Embryonic facial prominence (tissue), 1 donor: ENCODE measurements at regions not wholly inside any gene's neighbourhood (a gene's known extent, or its start where the extent isn't known, plus 50 kb on each side); places are given as distances from the start of the nearest gene placed in this dataset.
A peak's percentile ranks its signal among the peaks of the same experiment; 100 is the strongest.
"Not testable (repeated sequence)": the region's sequence is repeated elsewhere in the genome, so short reads cannot be mapped to it uniquely, and the experiment has no call there.

Experiments
- DNase-seq: peaks from one replicate; pipeline ENCODE4 v3.0.0-alpha.2; 2016; ENCODE audit errors: extremely low spot score

DNA sequence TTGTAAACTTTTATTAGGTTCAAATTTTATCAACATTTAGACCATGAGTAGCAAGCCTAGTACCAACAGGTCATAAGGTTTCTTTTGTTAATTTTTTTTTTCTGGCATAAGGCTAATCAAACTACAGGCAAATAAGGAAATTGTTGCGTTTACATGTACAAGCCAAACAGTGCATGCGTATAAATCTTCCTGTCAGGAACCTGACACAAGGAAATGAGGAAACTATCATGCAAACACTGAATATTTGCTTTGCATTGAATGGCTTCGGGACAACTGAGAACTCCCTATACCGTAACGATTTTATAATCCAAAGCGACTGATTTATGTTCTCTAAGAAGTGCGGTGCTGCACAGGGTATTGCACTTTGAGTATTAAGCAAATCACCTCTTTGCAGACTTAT lies 133.0 kb upstream of the TRPC4 start:
- no peak for DNase-seq

DNA sequence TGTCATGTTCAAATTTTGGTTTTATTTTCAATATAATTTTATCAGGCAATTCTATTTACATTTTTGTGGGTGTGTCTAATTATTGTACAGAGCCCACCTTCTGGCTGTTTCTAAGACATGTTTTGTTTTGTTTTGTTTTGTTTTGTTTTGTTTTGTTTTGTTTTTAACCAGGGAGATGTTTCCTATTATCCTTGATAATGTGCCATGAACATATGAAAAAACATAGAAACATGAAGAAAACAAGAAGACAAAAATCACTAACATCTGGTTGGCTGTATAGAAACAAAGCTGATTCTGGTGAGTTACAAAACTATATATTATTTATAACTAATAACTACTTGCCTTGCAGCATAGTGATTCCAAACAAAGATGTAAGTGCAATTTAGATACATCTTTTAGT lies 128.1 kb upstream of the TRPC4 start:
- DNase-seq, result peak; percentile 10

DNA sequence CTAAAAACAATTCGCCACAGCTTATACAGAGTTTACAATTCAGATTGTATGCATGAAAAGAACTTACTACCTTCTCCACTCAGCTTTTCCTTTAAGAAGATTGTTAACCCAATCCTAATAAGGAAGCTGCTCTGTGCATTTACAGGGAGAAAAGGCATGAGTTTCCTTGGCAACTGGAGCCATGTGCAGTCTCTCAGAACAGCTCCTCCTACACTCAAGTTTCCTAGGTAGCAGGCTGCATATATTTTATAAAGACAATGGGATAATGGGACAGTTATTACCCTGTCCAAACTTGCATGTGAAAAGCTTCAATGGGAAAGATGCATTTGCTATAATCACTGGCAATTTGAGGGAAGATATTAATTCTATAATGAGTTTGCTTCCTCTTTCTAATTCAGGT lies 125.5 kb upstream of the TRPC4 start:
- DNase-seq, result peak; percentile 62

DNA sequence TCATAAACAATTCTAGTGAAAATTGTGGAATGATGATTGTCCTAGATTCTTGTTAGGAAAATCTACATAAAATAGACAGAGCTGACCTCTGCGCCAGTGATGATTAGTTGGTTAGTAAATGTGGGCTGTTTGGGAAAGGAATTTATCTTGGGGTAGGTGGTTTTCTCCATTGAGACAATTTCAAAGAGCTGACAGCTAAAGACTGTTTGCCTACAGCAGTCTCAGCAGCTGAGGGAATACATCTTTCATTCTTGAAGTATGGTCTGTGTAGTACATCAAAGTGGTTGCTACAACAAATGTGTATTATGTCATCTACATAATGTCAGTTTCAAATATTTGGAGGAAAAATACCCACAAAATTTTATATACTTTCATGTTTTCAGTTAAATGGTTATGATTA lies 117.2 kb upstream of the TRPC4 start:
- DNase-seq, result no peak

DNA sequence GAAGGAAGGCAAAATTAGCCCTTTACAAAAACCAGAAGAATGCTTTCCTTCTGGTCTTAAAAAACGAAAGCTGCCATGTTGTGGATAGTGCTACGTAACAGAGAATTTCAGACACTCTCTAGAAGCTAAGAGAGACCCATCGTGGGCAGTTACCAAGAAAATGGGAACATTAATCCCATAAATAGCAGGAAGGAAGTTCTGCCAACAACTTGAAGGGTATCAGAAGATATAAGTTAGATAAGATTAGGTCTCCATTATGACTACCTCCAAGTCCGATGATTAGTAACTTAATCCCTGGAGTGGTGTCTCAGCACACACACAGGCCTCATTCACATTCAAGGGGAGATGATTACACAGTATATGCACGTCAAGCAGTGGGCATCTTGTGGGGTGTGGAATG lies 115.7 kb upstream of the TRPC4 start:
- no peak for DNase-seq

GRCh38 chr13:37984357-37984756 lies 114.8 kb upstream of the TRPC4 start:
- DNase-seq, result no peak

DNA sequence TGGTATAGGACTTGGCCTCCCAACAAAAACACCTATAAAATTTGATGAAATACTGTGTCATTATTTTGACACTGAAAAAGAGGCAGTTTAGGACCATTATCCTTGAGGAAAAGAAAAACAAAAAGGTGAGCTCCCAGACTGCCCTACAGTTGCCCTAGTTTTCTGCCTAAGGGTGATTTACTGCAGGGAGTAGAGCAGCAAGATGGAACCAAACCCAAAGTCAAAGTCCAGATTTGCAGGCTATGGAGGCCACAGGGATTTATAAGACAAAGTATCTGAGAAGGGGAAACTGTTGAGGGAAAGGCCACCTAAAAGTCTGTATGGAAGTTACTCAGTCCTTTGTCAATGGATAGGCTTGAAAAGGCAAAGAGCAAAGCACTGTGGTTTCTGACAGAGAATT lies 112.4 kb upstream of the TRPC4 start:
- no peak for DNase-seq

DNA sequence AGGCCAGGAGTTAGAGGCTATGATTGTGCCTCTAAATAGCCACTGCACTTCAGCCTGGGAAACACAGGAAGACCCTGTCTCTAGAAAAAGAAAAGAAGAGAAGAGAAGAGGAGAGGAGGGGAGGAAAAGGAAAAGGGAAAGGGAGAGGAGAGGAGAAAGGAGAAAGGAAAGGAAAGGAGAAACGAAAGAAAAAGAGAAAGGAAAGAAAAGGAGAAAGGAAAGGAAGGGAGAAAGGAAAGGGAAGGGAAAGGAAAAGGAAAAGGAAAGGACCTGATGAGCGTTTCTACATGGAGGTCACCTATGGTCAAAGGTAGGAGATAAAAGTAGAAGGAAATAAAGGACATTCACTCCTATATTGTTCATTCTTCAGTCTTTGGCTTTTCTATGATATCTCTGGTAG lies 109.1 kb upstream of the TRPC4 start:
- DNase-seq, result no peak

DNA sequence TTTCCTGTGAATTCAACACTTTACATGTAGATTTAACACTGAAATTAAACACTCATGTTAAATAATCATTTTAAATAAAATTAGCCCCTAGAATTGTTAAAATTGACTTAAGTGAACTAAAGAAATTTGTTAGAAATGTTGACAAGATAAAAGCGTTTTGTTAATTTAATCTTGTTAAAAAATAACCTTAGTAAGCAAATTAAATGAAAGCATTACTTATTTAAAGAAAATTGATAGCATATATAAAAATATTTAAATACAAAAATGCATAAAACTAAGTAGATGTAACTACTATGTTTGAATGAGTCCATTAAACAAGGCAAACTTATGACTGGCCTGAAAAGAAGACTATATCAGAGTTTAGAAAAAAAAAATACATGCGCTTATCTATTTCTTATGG lies 99.0 kb upstream of the TRPC4 start:
- DNase-seq, result no peak

DNA sequence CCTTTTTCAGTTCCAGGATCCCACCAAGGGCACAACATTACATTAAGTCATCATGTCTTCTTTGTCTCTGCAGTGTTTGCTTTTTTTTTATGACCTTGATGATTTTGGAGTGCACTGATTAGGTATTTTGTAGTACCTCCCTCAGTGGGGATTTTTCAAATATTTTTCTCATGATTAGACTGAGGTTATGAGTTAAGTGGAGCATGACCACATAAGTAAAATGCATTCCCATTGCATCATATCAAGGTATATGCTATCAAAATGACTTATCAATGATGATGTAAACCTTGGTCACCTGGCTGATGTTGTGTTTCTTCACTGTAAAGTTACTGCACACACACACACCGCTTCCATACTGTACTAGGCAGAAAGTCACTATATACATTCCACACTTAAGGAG lies 96.7 kb upstream of the TRPC4 start:
- DNase-seq, result no peak

- DNase-seq, result no peak
These were observed 90.9 kb upstream of the TRPC4 start for GRCh38 chr13:37960427-37960826.

GRCh38 chr13:37959284-37959683 lies 89.7 kb upstream of the TRPC4 start:
- no peak for DNase-seq

GRCh38 chr13:37956536-37956935 lies 87.0 kb upstream of the TRPC4 start:
- no peak for DNase-seq

GRCh38 chr13:37954597-37954996 lies 85.0 kb upstream of the TRPC4 start:
- DNase-seq, result not testable (repeated sequence)

- no peak for DNase-seq
These were observed 84.6 kb upstream of the TRPC4 start for GRCh38 chr13:37954191-37954590.

- DNase-seq, result no peak
These were observed 84.1 kb upstream of the TRPC4 start for GRCh38 chr13:37953696-37954095.

DNA sequence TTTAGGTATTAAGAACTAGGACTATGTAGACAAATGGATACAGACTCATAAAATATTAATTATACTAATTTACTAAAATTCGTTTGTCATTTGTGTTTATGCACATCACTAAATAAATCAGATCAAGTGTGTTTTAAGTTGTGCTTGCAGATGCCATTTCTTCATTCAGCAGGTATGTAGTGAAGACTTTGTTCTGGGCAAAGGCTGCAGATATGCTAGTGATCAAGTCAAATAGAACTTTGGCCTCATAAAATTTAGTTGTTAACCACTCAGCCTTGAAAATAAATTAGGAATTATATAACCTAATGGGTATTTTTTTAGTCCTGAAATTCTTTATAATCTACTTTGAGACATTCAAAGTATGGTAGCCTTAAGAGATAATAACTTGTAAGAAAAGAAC lies 80.4 kb upstream of the TRPC4 start:
- DNase-seq, result no peak

- no peak for DNase-seq
These were observed 78.0 kb upstream of the TRPC4 start for GRCh38 chr13:37947419-37948140.

DNA sequence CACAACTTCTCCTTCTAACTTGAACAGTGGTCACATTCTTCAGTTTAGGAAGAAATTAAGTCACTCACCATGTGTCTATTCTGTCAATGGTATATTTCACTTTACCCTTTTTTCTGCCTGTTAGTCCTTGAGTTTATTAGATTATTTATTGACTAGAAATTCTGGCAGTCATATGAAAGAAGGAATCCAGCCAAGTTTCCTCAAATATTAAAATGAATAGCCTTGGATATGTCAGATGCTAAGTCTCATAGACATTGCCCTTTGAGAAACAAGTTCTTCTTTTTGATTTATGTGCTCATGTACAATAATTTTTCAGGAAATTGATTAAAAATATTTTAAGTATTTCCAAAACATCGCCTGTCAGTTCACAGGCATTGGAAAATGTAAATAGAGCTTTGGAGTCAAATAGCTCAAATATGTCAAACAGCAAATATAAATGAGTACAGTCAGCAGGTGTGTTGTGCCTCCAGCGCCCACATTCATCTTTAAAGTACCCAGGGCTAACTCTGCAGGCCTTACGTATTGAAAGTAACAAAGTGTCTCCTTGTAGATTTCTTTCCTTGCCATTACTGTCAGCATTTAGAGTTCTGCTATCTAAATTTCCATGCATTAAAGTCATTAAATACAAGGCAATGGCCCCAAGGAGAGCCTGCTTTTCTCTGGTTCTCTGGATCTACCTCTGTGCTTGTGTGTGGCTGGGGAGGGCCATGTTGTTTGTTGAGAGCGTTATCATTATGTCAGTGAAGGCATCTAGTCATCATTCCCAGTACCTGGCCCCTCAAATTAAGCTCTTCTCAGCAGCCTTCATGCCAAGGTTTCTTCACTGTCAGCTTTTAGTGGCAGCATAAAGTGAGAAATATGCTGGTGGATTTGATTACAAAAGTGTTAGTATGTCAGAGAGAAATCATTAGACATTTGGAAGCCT lies 76.3 kb upstream of the TRPC4 start:
- no peak for DNase-seq

GRCh38 chr13:37944869-37945442 lies 75.4 kb upstream of the TRPC4 start:
- DNase-seq, result no peak

GRCh38 chr13:37944081-37944868 lies 74.7 kb upstream of the TRPC4 start:
- DNase-seq, result no peak

DNA sequence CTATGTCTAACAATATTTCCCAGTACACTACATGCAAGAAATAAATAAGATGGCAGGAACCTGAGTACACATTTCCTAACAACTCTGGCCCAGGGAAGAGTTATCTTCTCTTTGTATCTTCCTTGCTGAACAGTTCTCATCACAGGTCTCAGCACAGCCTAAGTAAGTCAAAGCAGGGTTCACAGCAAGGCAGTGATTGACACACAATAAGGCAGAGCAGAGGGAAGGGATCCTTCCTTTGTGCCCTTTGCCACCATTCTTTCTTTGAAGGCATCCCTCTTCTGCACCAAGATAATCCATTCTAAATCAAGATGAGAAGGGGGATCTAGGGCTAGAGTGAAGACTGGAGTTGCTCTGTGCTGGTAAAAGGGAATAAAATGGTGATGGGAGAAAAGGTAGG lies 73.4 kb upstream of the TRPC4 start:
- DNase-seq, result no peak
